Cardiac muscle cell (in vitro differentiated cells and primary cell): ENCODE measurements at regions not wholly inside any gene's neighbourhood (a gene's known extent, or its start where the extent isn't known, plus 50 kb on each side); places are given as distances from the start of the nearest gene placed in this dataset.
A peak's percentile ranks its signal among the peaks of the same experiment; 100 is the strongest.

ENCODE experiments used
- DNase-seq, 2 donors: peaks; one replicate each; pipeline versions ENCODE4 v3.0.0 to v3.0.0-alpha.2; 2010 to 2017; ENCODE audit warnings: low read depth in 1 of 2, low spot score in 1 of 2
- H3K27ac ChIP-seq: fragments of 200-600 bp; sonication (generic); 2 replicates; pipeline ENCODE4 v1.5.1; 2016
- H3K27me3 ChIP-seq: fragments of 200-600 bp; sonication (generic); 2 replicates; pipeline ENCODE4 v1.6.0; 2016; ENCODE audit warnings: control low read depth
- H3K36me3 ChIP-seq: fragments of 200-600 bp; sonication (generic); 2 replicates; pipeline ENCODE4 v1.5.1; 2016; ENCODE audit warnings: control low read depth
- H3K4me1 ChIP-seq: fragments of 200-600 bp; sonication (generic); 2 replicates; pipeline ENCODE4 v1.8.1; 2017; ENCODE audit warnings: low read depth, mild to moderate bottlenecking, mixed run types
- H3K4me3 ChIP-seq: fragments of 200-600 bp; sonication (generic); 2 replicates; pipeline ENCODE4 v1.5.1; 2016; ENCODE audit warnings: mild to moderate bottlenecking
- H3K9me3 ChIP-seq: fragments of 200-600 bp; sonication (generic); 2 replicates; pipeline ENCODE4 v1.5.1; 2017; ENCODE audit warnings: low read depth, mild to moderate bottlenecking, control low read depth
- CTCF ChIP-seq: IDR thresholded peaks from 2 replicates; pipeline ENCODE4 v1.5.1; 2012; ENCODE audit warnings: low read depth, mild to moderate bottlenecking, low read length

GRCh38 chr6:21912151-21912832, 318.7 kb downstream of the SOX4 start:
- no peak for DNase-seq
- H3K27ac ChIP-seq, result no peak overlapping the region
- H3K36me3 ChIP-seq, result no peaks in the 10 kb centered on the region
- no peaks in the 10 kb centered on the region for H3K27me3 ChIP-seq
- TF ChIP-seq CTCF, result no peak
- no peaks in the 10 kb centered on the region for H3K4me1 ChIP-seq
- H3K4me3 ChIP-seq, result no peak overlapping the region
- no peaks in the 10 kb centered on the region for H3K9me3 ChIP-seq

GRCh38 chr6:21914121-21914973, 320.8 kb downstream of the SOX4 start:
- no peaks in the 10 kb centered on the region for H3K9me3 ChIP-seq
- H3K36me3 ChIP-seq, result no peaks in the 10 kb centered on the region
- no peak overlapping the region for H3K4me3 ChIP-seq
- peak in 1 of 2 donors; percentile 50 for DNase-seq
- no peak overlapping the region for H3K27ac ChIP-seq
- no peaks in the 10 kb centered on the region for H3K4me1 ChIP-seq
- H3K27me3 ChIP-seq, result no peaks in the 10 kb centered on the region
- TF ChIP-seq CTCF, result no peak

GRCh38 chr6:21915707-21916260, 322.2 kb downstream of the SOX4 start:
- no peaks in the 10 kb centered on the region for H3K36me3 ChIP-seq
- no peak overlapping the region for H3K4me3 ChIP-seq
- H3K9me3 ChIP-seq, result no peaks in the 10 kb centered on the region
- TF ChIP-seq CTCF, result no peak
- peak in 1 of 2 donors; percentile 50 for DNase-seq
- no peaks in the 10 kb centered on the region for H3K4me1 ChIP-seq
- no peaks in the 10 kb centered on the region for H3K27me3 ChIP-seq
- peak overlapping the region; percentile 5 for H3K27ac ChIP-seq

- Histone ChIP-seq H3K4me1 (peaks cover 4% of the 10 kb centered on the region), H3K4me3 (no peak overlapping the region), H3K27me3 (no peaks in the 10 kb centered on the region), H3K36me3 (no peaks in the 10 kb centered on the region), H3K9me3 (no peaks in the 10 kb centered on the region), H3K27ac (no peak overlapping the region)
- no peak for TF ChIP-seq CTCF
- DNase-seq, result no peak
These were observed 324.5 kb downstream of the SOX4 start for GRCh38 chr6:21918041-21918440.

GRCh38 chr6:21918666-21919065, 325.1 kb downstream of the SOX4 start:
- H3K4me3 ChIP-seq, result no peak overlapping the region
- no peak overlapping the region for H3K27ac ChIP-seq
- H3K4me1 ChIP-seq, result peaks cover 4% of the 10 kb centered on the region
- no peaks in the 10 kb centered on the region for H3K9me3 ChIP-seq
- H3K36me3 ChIP-seq, result no peaks in the 10 kb centered on the region
- no peak for DNase-seq
- H3K27me3 ChIP-seq, result no peaks in the 10 kb centered on the region
- TF ChIP-seq CTCF, result no peak
